K562 (cell line): ENCODE measurements at regions not wholly inside any gene's neighbourhood (a gene's known extent, or its start where the extent isn't known, plus 50 kb on each side); places are given as distances from the start of the nearest gene placed in this dataset.

Experiments
- ATAC-seq: fragments of 200-7000 bp; cut with Tn5 transposase; 3 replicates; pipeline ENCODE4 v1.9.1; 2020; ENCODE audit warnings: moderate library complexity
- BruUV-seq: library from RNA; stranded (reverse); fragments of 400-500 nt; replicated peaks from 2 replicates; lab custom pipeline; 2021; lab: Mats Ljungman, UMichigan
- CTCF ChIA-PET: fragments of 300-600 bp; formaldehyde crosslinking; extraction: SDS; loops from one replicate; lab custom pipeline; 2021; ENCODE audit warnings: low intra/inter-chr PET ratio; lab: Yijun Ruan, JAX
- POLR2A ChIA-PET: fragments of 300-600, 350-650 bp; sonication (Branson Sonifier 250); formaldehyde crosslinking; extraction: SDS; loops from one replicate; lab custom pipeline; 2021; ENCODE audit warnings: antibody characterized with exemption, inconsistent platforms; lab: Yijun Ruan, JAX
- DNase-seq, 4 experiments: peaks; one replicate each; pipeline versions ENCODE4 v3.0.0 to v3.0.0-alpha.2; 2011 to 2018; ENCODE audit warnings: low spot score in 3 of 4, mixed read lengths in 3 of 4; ENCODE audit errors: extremely low read depth in 1 of 4
- FAIRE-seq: peaks from 2 replicates; lab custom pipeline; 2011; peaks lifted over from hg19 to GRCh38; lab: Jason Lieb, UNC
- H2AFZ ChIP-seq: 2 replicates; pipeline ENCODE4 v1.6.0; 2011; ENCODE audit warnings: low read depth, low read length, control low read depth, inconsistent platforms
- H3K27ac ChIP-seq: fragments of 200-600 bp; 3 replicates; pipeline ENCODE4 v1.8.0; 2011; ENCODE audit warnings: low read depth, mild to moderate bottlenecking, control low read depth, inconsistent platforms, low read length, moderate library complexity, mixed read lengths; ENCODE audit errors: extremely low read depth
- H3K27me3 ChIP-seq, 2 experiments: fragments of 300-600 bp in 1 of 2; 2 replicates in 1 of 2; 3 replicates in 1 of 2; pipeline versions ENCODE4 v1.6.0 to v1.8.0; 2011; ENCODE audit warnings: inconsistent platforms in 2 of 2, low read length in 2 of 2, mild to moderate bottlenecking in 1 of 2, mixed read lengths in 1 of 2, moderate library complexity in 1 of 2; ENCODE audit not compliant: control insufficient read depth in 2 of 2, insufficient read depth in 2 of 2
- H3K36me3 ChIP-seq: fragments of 300-600 bp; 3 replicates; pipeline ENCODE4 v1.8.0; 2011; ENCODE audit warnings: mild to moderate bottlenecking, low read length, inconsistent platforms; ENCODE audit not compliant: control insufficient read depth, insufficient read depth
- H3K4me1 ChIP-seq, 2 experiments: fragments of 200-600 bp in 1 of 2; replicated peaks in 1 of 2; 2 replicates in 1 of 2; 3 replicates in 1 of 2; pipeline versions ENCODE4 v1.5.1 to v1.8.0; 2011; ENCODE audit warnings: inconsistent platforms in 2 of 2, low read length in 2 of 2, mild to moderate bottlenecking in 1 of 2, mixed read lengths in 1 of 2, moderate library complexity in 1 of 2; ENCODE audit not compliant: control insufficient read depth in 2 of 2, insufficient read depth in 2 of 2
- H3K4me2 ChIP-seq: 2 replicates; pipeline ENCODE4 v1.6.1; 2011; ENCODE audit warnings: low read length, control low read depth, inconsistent platforms, mixed read lengths; ENCODE audit not compliant: insufficient read depth
- H3K4me3 ChIP-seq: fragments of 200-600 bp; sonication (generic), shearing (Covaris generic); 2 replicates; pipeline ENCODE4 v1.5.1; 2016; ENCODE audit warnings: control low read depth, inconsistent platforms
- H3K79me2 ChIP-seq: fragments of 200-600 bp; 3 replicates; pipeline ENCODE4 v1.8.0; 2011; ENCODE audit warnings: low read length, inconsistent platforms; ENCODE audit not compliant: control insufficient read depth, insufficient read depth
- H3K9ac ChIP-seq, 2 experiments: 2 replicates each; pipeline versions ENCODE4 v1.6.0 to v1.6.1; 2011; ENCODE audit warnings: low read depth in 2 of 2, low read length in 2 of 2, control low read depth in 1 of 2, inconsistent platforms in 1 of 2, mild to moderate bottlenecking in 1 of 2, mixed read lengths in 1 of 2; ENCODE audit not compliant: insufficient read depth in 1 of 2
- H3K9me1 ChIP-seq: one replicate; pipeline ENCODE4 v1.6.0; 2011; ENCODE audit warnings: inconsistent platforms, mild to moderate bottlenecking, low read length, moderate library complexity; ENCODE audit not compliant: control insufficient read depth, insufficient read depth
- H3K9me3 ChIP-seq: replicated peaks from 2 replicates; pipeline ENCODE4 v1.5.1; 2011; ENCODE audit warnings: low read depth, low read length, inconsistent platforms; ENCODE audit not compliant: control insufficient read depth, insufficient read depth
- H4K20me1 ChIP-seq: replicated peaks from 2 replicates; pipeline ENCODE4 v1.6.1; 2011; ENCODE audit warnings: low read length, inconsistent platforms, mixed read lengths; ENCODE audit not compliant: control insufficient read depth, insufficient read depth
- CTCF ChIP-seq, 3 experiments: IDR thresholded peaks in 2 of 3; conservative IDR thresholded peaks in 1 of 3; 2 replicates each; pipeline ENCODE4 v1.5.1; 2011 to 2012; ENCODE audit warnings: low read length in 3 of 3, mild to moderate bottlenecking in 3 of 3, control low read depth in 2 of 3, improper control_type of control experiment in 1 of 3, inconsistent platforms in 1 of 3, low read depth in 1 of 3, mixed read lengths in 1 of 3, moderate library complexity in 1 of 3; ENCODE audit not compliant: insufficient read depth in 2 of 3
- HMGXB4 ChIP-seq: sonication (generic); formaldehyde crosslinking; IDR thresholded peaks from 2 replicates; pipeline ENCODE4 v1.8.1; 2023; ENCODE audit warnings: mild to moderate bottlenecking, missing genetic modification reagents
- JUNB ChIP-seq: fragments of 450-650 bp; formaldehyde crosslinking; conservative IDR thresholded peaks from 2 replicates; pipeline ENCODE4 v1.4.0; 2020; ENCODE audit warnings: mild to moderate bottlenecking
- POLR2AphosphoS2 ChIP-seq: IDR thresholded peaks from 2 replicates; pipeline ENCODE4 v1.6.1; 2012; ENCODE audit warnings: low read length, improper control_type of control experiment
- WGBS: fragments of 100-300 bp; shearing (Covaris generic); methylation state at CpG from one replicate; pipeline ENCODE4 v1.1.6; 2016; ENCODE audit warnings: low coverage, mixed read lengths; ENCODE audit not compliant: insufficient coverage; ENCODE audit errors: missing lambda C conversion rate; 5-methylcytosine and 5-hydroxymethylcytosine counted together
- in situ Hi-C: fragments of 300-500 bp; cut with MboI; formaldehyde crosslinking; loops from 4 replicates; pipeline ENCODE4 v1.15.0; 2018; ENCODE audit warnings: inconsistent platforms, mixed read lengths
- intact Hi-C: fragments of 100-400 bp; cut with micrococcal nuclease; formaldehyde crosslinking; loops from 2 replicates; pipeline ENCODE4 v1.14.2; 2022

DNA sequence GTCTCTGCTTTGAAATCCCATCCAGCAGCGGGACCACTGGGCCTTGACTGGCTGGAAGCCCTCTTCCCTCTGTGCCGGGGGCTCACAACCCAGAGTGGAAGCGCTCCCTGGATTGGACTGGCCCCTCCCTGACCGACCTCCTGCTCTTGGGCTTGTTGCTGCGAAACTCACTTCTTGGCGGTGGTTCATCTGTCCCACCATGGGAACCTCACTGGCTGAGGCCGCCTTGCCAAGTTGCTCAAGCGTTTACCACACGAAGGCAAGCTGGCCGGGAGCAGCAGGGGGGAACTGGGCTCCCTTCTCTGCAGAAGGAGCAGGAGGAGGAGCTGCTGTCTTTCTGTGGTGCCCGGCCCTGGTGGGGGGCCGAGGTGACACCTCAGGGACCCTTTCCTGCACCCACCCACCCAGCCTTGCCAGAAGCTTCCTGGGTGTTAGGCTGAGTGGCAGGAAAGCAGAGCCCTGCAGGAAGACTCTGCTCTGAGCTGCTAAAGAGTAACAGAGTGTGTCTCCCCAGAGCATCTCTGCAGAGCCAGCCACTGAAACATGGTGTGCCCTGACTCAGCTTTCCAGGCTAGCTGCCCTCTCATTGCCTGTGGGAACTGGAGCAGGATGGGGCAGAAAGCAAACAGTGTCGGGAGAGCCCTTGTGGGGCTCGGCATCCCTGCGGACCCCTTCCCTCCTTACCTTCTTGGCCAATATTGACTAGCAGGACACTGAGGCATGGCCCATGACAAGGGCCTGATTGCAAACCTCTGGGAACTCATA, 88.5 kb upstream of the ALX4 start:
- no peak overlapping the region for H2AFZ ChIP-seq
- intact Hi-C loops, result no loop called here
- ATAC-seq (no peak; the same call in 2 of the 3 replicates), FAIRE-seq (no peak), DNase-seq (no peak)
- no peaks in the 10 kb centered on the region for H3K36me3 ChIP-seq
- H3K27me3 ChIP-seq, result peaks cover 10 to 28% of the 10 kb centered on the region in 2 experiments; a peak in 4 of 5 replicates
- POLR2A ChIA-PET, result interaction anchor here (1.0 to 1.2 kb wide), 2 partner anchors 8 to 29 kb away, joined by 3 to 4 read pairs; no protein-coding TSS in a partner anchor
- WGBS, result 1% methylated on average over 12 of the region's 15 CpGs
- no peak for TF ChIP-seq HMGXB4
- TF ChIP-seq POLR2AphosphoS2, result no peak
- TF ChIP-seq CTCF (IDR thresholded peaks at IDR 0.05 in 2 of 3, conservative IDR thresholded peaks at IDR 0.05 in 1 of 3; ENCODE audit: insufficient read depth in 2 of 3, low read depth in 1 of 3, low read length in 3 of 3), result no peak
- TF ChIP-seq JUNB (CRISPR knock-in tag), result no peak
- no peaks in the 10 kb centered on the region for H4K20me1 ChIP-seq
- in situ Hi-C loops, result no loop called here
- H3K4me1 ChIP-seq, result peaks cover 0 to 11% of the 10 kb centered on the region in 2 experiments; a peak in 2 of 5 replicates
- no peak overlapping the region for H3K4me2 ChIP-seq
- H3K9me3 ChIP-seq, result no peaks in the 10 kb centered on the region
- no peak overlapping the region for H3K4me3 ChIP-seq
- 0 out of 4 replicates have a peak overlapping the region, but pooled peaks of 1 of the 2 experiments have one; percentile 26 for H3K9ac ChIP-seq
- no peaks in the 10 kb centered on the region for H3K9me1 ChIP-seq
- no peaks in the 10 kb centered on the region for H3K79me2 ChIP-seq
- no peak overlapping the region for H3K27ac ChIP-seq
- no TSS peak for BruUV-seq
- CTCF ChIA-PET, result no interaction called here
